ENCODE measurements at regions not wholly inside any gene's neighbourhood (a gene's known extent, or its start where the extent isn't known, plus 50 kb on each side); places are given as distances from the start of the nearest gene placed in this dataset.
"Not testable (repeated sequence)": the region's sequence is repeated elsewhere in the genome, so short reads cannot be mapped to it uniquely, and the experiment has no call there.

GRCh38 chr13:22812793-22813192 is 368.0 kb upstream of the SGCG start:
- H3K4me1 ChIP-seq (ENCODE audit: insufficient read depth, low read length, severe bottlenecking), result no peaks in the 10 kb centered on the region
- H3K4me3 ChIP-seq (ENCODE audit: low read depth, low read length, poor library complexity, severe bottlenecking), result no peak overlapping the region
- H2AFZ ChIP-seq (ENCODE audit: low read length), result no peak overlapping the region
- H3K9ac ChIP-seq (ENCODE audit: low read length), result no peak overlapping the region
- H3K27ac ChIP-seq (ENCODE audit: low read depth, low read length, poor library complexity, severe bottlenecking), result no peak overlapping the region
- no peaks in the 10 kb centered on the region for H3K9me3 ChIP-seq (ENCODE audit: low read length)
- H3K36me3 ChIP-seq (ENCODE audit: insufficient read depth, low read length), result no peaks in the 10 kb centered on the region
- no peaks in the 10 kb centered on the region for H4K20me1 ChIP-seq (ENCODE audit: insufficient read depth, low read length)
- H3K79me2 ChIP-seq (ENCODE audit: insufficient read depth, low read length), result no peaks in the 10 kb centered on the region
- H3K27me3 ChIP-seq (ENCODE audit: insufficient read depth, low read length), result no peaks in the 10 kb centered on the region
- TF ChIP-seq EZH2 (IDR thresholded peaks at IDR 0.05; ENCODE audit: borderline replicate concordance, low read length), result no peak
- TF ChIP-seq CTCF (IDR thresholded peaks at IDR 0.05; ENCODE audit: low read length), result no peak
- no peak overlapping the region for H3K4me2 ChIP-seq (ENCODE audit: low read length)
- no peaks in the 10 kb centered on the region for H3F3A ChIP-seq (ENCODE audit: insufficient read depth, low read length)
- H3K9me2 ChIP-seq (ENCODE audit: low read depth, low read length), result no peaks in the 10 kb centered on the region

GRCh38 chr13:22813531-22814377 is 367.0 kb upstream of the SGCG start:
- not testable (repeated sequence) for H3K9me2 ChIP-seq (ENCODE audit: low read depth, low read length); H3K4me3 ChIP-seq (ENCODE audit: low read depth, low read length, poor library complexity, severe bottlenecking); H3K36me3 ChIP-seq (ENCODE audit: insufficient read depth, low read length); H3K4me1 ChIP-seq (ENCODE audit: insufficient read depth, low read length, severe bottlenecking); H3K27ac ChIP-seq (ENCODE audit: low read depth, low read length, poor library complexity, severe bottlenecking); H3K9ac ChIP-seq (ENCODE audit: low read length); H3F3A ChIP-seq (ENCODE audit: insufficient read depth, low read length); H3K79me2 ChIP-seq (ENCODE audit: insufficient read depth, low read length); H2AFZ ChIP-seq (ENCODE audit: low read length); H3K4me2 ChIP-seq (ENCODE audit: low read length); H3K9me3 ChIP-seq (ENCODE audit: low read length); H3K27me3 ChIP-seq (ENCODE audit: insufficient read depth, low read length); H4K20me1 ChIP-seq (ENCODE audit: insufficient read depth, low read length)

GRCh38 chr13:22814433-22814832 is 366.3 kb upstream of the SGCG start:
- H3K4me2 ChIP-seq (ENCODE audit: low read length); H3F3A ChIP-seq (ENCODE audit: insufficient read depth, low read length); H3K9ac ChIP-seq (ENCODE audit: low read length); H4K20me1 ChIP-seq (ENCODE audit: insufficient read depth, low read length); H3K9me3 ChIP-seq (ENCODE audit: low read length); H3K4me3 ChIP-seq (ENCODE audit: low read depth, low read length, poor library complexity, severe bottlenecking); H3K27ac ChIP-seq (ENCODE audit: low read depth, low read length, poor library complexity, severe bottlenecking); H3K27me3 ChIP-seq (ENCODE audit: insufficient read depth, low read length); H3K36me3 ChIP-seq (ENCODE audit: insufficient read depth, low read length); H3K9me2 ChIP-seq (ENCODE audit: low read depth, low read length); H2AFZ ChIP-seq (ENCODE audit: low read length); H3K79me2 ChIP-seq (ENCODE audit: insufficient read depth, low read length); H3K4me1 ChIP-seq (ENCODE audit: insufficient read depth, low read length, severe bottlenecking): not testable (repeated sequence)

DNA sequence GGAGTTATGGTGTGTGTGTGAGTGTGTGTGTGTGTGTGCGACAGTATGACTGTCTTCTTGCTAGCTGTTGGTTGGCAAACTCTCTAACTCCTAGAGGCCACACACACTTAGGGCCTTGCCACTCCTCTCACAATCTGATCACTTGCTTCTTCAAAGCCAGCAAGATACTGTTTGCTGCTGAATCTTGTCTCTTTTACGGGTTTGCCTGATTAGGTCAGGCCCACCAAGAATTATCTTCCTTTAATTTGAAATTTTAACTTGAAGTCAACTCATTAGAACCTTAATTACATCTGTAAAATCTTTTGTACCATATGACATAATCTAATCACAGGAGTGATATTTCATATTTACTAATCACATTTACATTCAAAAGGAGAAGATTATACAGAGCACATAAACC is 359.2 kb upstream of the SGCG start:
- H3K9me2 ChIP-seq (ENCODE audit: low read depth, low read length), result no peaks in the 10 kb centered on the region
- no peaks in the 10 kb centered on the region for H3K79me2 ChIP-seq (ENCODE audit: insufficient read depth, low read length)
- TF ChIP-seq EZH2 (IDR thresholded peaks at IDR 0.05; ENCODE audit: borderline replicate concordance, low read length), result no peak
- no peaks in the 10 kb centered on the region for H3K27me3 ChIP-seq (ENCODE audit: insufficient read depth, low read length)
- no peaks in the 10 kb centered on the region for H3K36me3 ChIP-seq (ENCODE audit: insufficient read depth, low read length)
- H3K9me3 ChIP-seq (ENCODE audit: low read length), result no peaks in the 10 kb centered on the region; the same call in 1 of the 2 replicates
- H2AFZ ChIP-seq (ENCODE audit: low read length), result no peak overlapping the region
- no peak overlapping the region for H3K4me3 ChIP-seq (ENCODE audit: low read depth, low read length, poor library complexity, severe bottlenecking)
- no peak overlapping the region for H3K27ac ChIP-seq (ENCODE audit: low read depth, low read length, poor library complexity, severe bottlenecking)
- no peaks in the 10 kb centered on the region for H3F3A ChIP-seq (ENCODE audit: insufficient read depth, low read length)
- H3K4me1 ChIP-seq (ENCODE audit: insufficient read depth, low read length, severe bottlenecking), result no peaks in the 10 kb centered on the region
- H4K20me1 ChIP-seq (ENCODE audit: insufficient read depth, low read length), result no peaks in the 10 kb centered on the region
- no peak overlapping the region for H3K4me2 ChIP-seq (ENCODE audit: low read length)
- no peak overlapping the region for H3K9ac ChIP-seq (ENCODE audit: low read length)
